Activated CD8-positive, alpha-beta memory T cell treated with anti-CD3 and anti-CD28 coated beads for 36 hours (primary cell): ENCODE measurements at regions not wholly inside any gene's neighbourhood (a gene's known extent, or its start where the extent isn't known, plus 50 kb on each side); places are given as distances from the start of the nearest gene placed in this dataset.

Experiments
- CTCF ChIA-PET: fragments of 350-600 bp; sonication (Branson Sonifier 250); formaldehyde crosslinking; loops from one replicate; lab custom pipeline; 2021; ENCODE audit warnings: antibody characterized with exemption; lab: Charles Lee
- POLR2A ChIA-PET: fragments of 350-600 bp; sonication (Branson Sonifier 250); formaldehyde crosslinking; loops from one replicate; lab custom pipeline; 2021; ENCODE audit warnings: antibody characterized with exemption; lab: Charles Lee

- CTCF ChIA-PET, result interaction anchor here (0.7 kb wide), 1 partner anchor 118 kb away, joined by 3 read pairs; no protein-coding TSS in a partner anchor
These were observed 455.3 kb downstream of the ADRA2A start for GRCh38 chr10:111532139-111532538.

GRCh38 chr10:111539246-111539645 lies 462.4 kb downstream of the ADRA2A start:
- CTCF ChIA-PET, result no interaction called here
- POLR2A ChIA-PET, result no interaction called here

More at GRCh38 chr10:111532139-111532538, 455.3 kb downstream of the ADRA2A start:
- POLR2A ChIA-PET, result interaction anchor here (0.6 kb wide), 1 partner anchor 612 kb away, joined by 3 read pairs; no protein-coding TSS in a partner anchor

- CTCF ChIA-PET, result no interaction called here
- POLR2A ChIA-PET, result no interaction called here
These were observed 467.0 kb downstream of the ADRA2A start for GRCh38 chr10:111543854-111544253.

GRCh38 chr10:111545861-111546605 lies 469.2 kb downstream of the ADRA2A start:
- ChIA-PET CTCF (no interaction called here), POLR2A (no interaction called here)

GRCh38 chr10:111548084-111548726 lies 471.4 kb downstream of the ADRA2A start:
- CTCF ChIA-PET, result no interaction called here
- POLR2A ChIA-PET, result no interaction called here

GRCh38 chr10:111551001-111551400 lies 474.2 kb downstream of the ADRA2A start:
- ChIA-PET POLR2A (no interaction called here), CTCF (no interaction called here)

- ChIA-PET POLR2A (no interaction called here), CTCF (no interaction called here)
These were observed 479.8 kb downstream of the ADRA2A start for GRCh38 chr10:111556666-111557065.

GRCh38 chr10:111558211-111558610 lies 481.4 kb downstream of the ADRA2A start:
- ChIA-PET CTCF (no interaction called here), POLR2A (no interaction called here)

- CTCF ChIA-PET, result no interaction called here
- POLR2A ChIA-PET, result no interaction called here
These were observed 483.2 kb downstream of the ADRA2A start for GRCh38 chr10:111560027-111560426.

- ChIA-PET POLR2A (no interaction called here), CTCF (no interaction called here)
These were observed 484.3 kb downstream of the ADRA2A start for GRCh38 chr10:111561124-111561523.

- ChIA-PET POLR2A (no interaction called here), CTCF (no interaction called here)
These were observed 488.7 kb downstream of the ADRA2A start for GRCh38 chr10:111565542-111565941.

GRCh38 chr10:111578076-111578475 lies 501.2 kb downstream of the ADRA2A start:
- CTCF ChIA-PET, result no interaction called here

GRCh38 chr10:111579473-111579872 lies 502.6 kb downstream of the ADRA2A start:
- ChIA-PET POLR2A (no interaction called here), CTCF (no interaction called here)

More at GRCh38 chr10:111578076-111578475, 501.2 kb downstream of the ADRA2A start:
- POLR2A ChIA-PET, result no interaction called here

- ChIA-PET POLR2A (no interaction called here), CTCF (no interaction called here)
These were observed 513.9 kb downstream of the ADRA2A start for GRCh38 chr10:111590703-111591102.

- CTCF ChIA-PET, result no interaction called here
- POLR2A ChIA-PET, result no interaction called here
These were observed 516.7 kb downstream of the ADRA2A start for GRCh38 chr10:111593578-111593977.

GRCh38 chr10:111595173-111595572 lies 518.3 kb downstream of the ADRA2A start:
- ChIA-PET CTCF (no interaction called here), POLR2A (no interaction called here)

GRCh38 chr10:111598433-111599059 lies 521.7 kb downstream of the ADRA2A start:
- ChIA-PET CTCF (interaction anchor here (1.3 to 2.6 kb wide), 4 partner anchors 9 to 523 kb away, joined by 3 to 8 read pairs (median 3); partner anchors contain the start of gene ADRA2A), POLR2A (no interaction called here)

GRCh38 chr10:111599943-111600342 lies 523.1 kb downstream of the ADRA2A start:
- POLR2A ChIA-PET, result no interaction called here
- CTCF ChIA-PET, result interaction anchor here (2.6 kb wide), 1 partner anchor 524 kb away, joined by 8 read pairs; the partner anchor contains the start of gene ADRA2A

- POLR2A ChIA-PET, result no interaction called here
- CTCF ChIA-PET, result interaction anchor here (0.6 to 0.9 kb wide), 2 partner anchors 9 to 1592 kb away, joined by 3 to 4 read pairs; no protein-coding TSS in a partner anchor
These were observed 523.9 kb downstream of the ADRA2A start for GRCh38 chr10:111600772-111601171.

GRCh38 chr10:111612273-111612672 lies 535.4 kb downstream of the ADRA2A start:
- ChIA-PET POLR2A (no interaction called here), CTCF (no interaction called here)
